ENCODE measurements at regions not wholly inside any gene's neighbourhood (a gene's known extent, or its start where the extent isn't known, plus 50 kb on each side); places are given as distances from the start of the nearest gene placed in this dataset.
"Not testable (repeated sequence)": the region's sequence is repeated elsewhere in the genome, so short reads cannot be mapped to it uniquely, and the experiment has no call there.

DNA sequence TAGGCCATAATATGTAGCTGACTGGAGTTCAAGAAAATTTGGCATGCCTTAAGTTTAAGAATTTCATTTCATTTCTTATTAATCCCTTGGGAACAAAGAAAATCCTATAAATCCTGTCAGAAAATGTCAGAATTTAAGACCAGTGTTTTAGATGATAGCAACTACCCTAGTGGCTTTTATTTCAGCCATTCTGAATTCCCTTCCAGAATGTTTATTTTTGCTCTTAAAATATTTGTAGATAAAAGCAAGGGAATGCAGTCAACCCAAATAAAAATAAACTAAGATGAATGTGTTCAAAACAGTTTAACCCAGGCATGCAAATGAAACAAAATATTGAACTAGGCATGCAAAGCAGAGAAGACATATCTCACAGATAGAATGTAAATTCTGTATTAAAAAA, 356.9 kb upstream of the LRRC4C start:
- in situ Hi-C loops (cut with HindIII; ENCODE audit: low pct_unique_long_range_greater_than_20kb, low sequenced_read_pairs): no loop called here
- no peak for DNase-seq (ENCODE audit: low read depth)

DNA sequence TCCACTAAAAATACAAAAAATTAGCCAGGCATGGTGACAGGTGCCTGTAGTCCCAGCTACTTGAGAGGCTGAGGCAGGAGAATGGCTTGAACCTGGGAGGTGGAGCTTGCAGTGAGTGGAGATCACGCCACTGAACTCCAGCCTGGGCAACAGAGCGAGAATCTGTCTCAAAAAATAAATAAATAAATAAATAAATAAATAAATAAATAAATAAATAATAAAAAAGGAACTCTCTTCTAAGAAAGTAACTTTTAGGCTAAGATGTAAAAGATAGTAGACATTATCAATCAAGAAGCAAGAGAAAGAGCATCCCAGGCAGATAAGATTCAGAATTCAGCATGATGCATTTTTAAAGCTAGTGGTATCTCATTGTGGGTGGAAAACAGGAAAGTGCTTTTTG, 364.8 kb upstream of the LRRC4C start:
- in situ Hi-C loops (cut with HindIII; ENCODE audit: low pct_unique_long_range_greater_than_20kb, low sequenced_read_pairs): not testable (repeated sequence)

DNA sequence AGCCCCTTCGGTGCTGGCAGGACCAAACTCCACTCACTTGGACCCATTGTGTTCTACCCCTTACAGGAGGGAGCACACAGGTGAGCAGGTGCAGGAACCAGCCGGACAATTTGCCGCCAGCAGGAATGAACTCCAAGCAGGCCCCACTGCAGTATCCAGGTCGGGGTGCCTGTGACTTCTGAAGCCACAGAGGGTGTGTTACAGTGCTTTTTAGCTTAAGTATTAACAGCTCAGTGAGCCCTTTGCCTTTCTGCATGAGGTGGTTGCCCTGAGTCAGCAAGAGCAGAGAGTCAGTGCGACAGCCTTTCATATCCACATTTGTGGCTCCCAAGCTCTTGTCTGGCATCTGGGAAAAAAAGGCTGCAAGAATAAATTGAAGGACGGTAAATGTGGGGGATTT, 366.6 kb upstream of the LRRC4C start:
- no peak for DNase-seq (ENCODE audit: low read depth)
- in situ Hi-C loops (cut with HindIII; ENCODE audit: low pct_unique_long_range_greater_than_20kb, low sequenced_read_pairs): no loop called here

More for the DNA sequence above, 364.8 kb upstream of the LRRC4C start:
- not testable (repeated sequence) for DNase-seq (ENCODE audit: low read depth)

DNA sequence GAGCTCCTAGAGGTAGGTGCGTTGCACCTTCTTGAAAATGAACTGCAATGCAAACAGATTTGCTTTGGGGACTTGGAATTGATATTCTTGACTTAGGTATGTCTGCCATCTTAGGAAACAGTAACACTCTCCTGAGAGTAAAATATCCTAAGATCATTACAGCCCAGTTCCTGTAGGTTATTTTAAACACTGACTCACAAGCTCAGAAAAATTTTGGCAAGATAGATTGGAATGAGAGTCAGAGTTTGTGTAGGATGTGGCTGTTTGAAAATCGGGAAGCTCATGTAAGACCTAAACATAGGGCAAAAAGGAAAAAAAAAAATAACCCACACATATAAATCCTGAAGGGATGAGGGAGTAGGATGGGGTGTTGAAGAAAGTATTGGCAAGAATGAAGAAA, 377.0 kb upstream of the LRRC4C start:
- no peak for DNase-seq (ENCODE audit: low read depth)
- in situ Hi-C loops (cut with HindIII; ENCODE audit: low pct_unique_long_range_greater_than_20kb, low sequenced_read_pairs): no loop called here

DNA sequence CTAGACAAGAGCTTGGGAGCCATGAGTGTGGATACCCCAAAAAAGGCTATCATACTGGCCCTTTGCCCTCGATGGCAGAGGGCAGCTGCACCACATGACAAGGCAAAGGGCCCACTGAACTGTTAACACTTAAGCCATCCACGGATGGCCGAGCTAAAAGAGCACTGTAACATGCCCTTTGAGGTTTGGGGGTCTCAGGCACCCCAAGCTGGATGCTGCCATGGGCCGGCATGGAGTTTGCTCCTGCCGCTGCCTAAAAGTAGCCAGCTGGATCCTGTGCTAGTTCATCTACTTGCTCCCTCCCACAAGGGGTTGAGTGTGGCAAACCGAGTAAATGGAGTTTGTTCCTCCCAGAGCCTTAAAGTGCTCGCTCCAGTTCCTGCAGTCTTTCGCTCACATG, 383.2 kb upstream of the LRRC4C start:
- in situ Hi-C loops (cut with HindIII; ENCODE audit: low pct_unique_long_range_greater_than_20kb, low sequenced_read_pairs): no loop called here
- no peak for DNase-seq (ENCODE audit: low read depth)

DNA sequence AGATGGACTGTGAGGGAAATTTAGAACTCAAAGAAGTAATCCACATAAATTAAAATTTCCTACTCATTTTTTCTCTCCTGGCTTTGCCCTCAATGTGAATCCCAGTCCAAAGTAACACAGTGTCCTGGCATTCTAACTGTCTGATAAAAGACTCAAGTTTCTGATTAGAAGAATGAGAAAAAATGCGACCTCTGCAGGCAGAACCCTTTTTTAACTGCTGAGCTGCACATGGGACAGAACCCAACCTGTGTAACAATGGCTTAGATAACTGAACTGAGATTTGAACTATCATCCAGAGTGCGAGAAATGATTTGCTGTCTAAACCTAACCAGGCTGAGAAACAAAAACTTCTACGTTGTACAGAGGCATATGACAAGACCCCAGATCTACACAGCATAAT, 385.6 kb upstream of the LRRC4C start:
- no peak for DNase-seq (ENCODE audit: low read depth)
- in situ Hi-C loops (cut with HindIII; ENCODE audit: low pct_unique_long_range_greater_than_20kb, low sequenced_read_pairs): no loop called here

DNA sequence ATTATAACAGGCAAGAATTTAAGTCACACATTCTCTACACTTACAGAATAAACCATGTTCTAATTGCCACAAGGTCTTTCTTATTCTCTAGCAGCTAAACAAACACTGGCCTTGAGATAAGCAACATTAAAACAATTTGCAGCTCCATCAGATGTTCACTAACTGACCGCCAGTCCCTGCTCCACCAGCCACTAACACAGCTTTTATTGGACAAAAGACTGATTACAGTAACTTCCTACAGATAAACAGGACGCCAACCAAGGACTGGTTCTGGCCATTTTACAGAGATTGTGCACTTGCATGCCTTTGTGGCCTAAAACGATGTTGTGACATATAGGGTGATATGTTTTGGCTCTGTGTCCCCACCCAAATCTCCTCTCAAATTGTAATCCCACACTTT, 388.9 kb upstream of the LRRC4C start:
- in situ Hi-C loops (cut with HindIII; ENCODE audit: low pct_unique_long_range_greater_than_20kb, low sequenced_read_pairs): no loop called here
- no peak for DNase-seq (ENCODE audit: low read depth)

DNA sequence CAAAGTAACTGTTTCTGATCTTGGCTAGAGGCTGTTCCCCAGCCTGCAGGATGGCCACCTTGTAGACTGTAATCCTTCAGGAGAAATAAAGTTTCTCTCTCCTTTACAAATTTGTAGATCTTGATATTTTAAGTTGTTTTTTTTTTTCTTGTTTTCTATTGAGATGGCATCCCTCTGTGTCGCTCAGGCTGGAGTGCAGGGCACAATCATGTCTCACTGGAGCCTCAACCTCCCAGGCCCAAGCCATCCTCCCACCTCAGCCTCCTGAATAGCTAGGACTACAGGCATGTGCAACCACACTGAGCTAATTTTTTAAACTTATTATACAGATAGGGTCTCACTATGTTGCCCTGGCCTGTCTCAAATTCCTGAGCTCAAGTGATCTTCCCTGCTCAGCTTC, 389.8 kb upstream of the LRRC4C start:
- no peak for DNase-seq (ENCODE audit: low read depth)
- in situ Hi-C loops (cut with HindIII; ENCODE audit: low pct_unique_long_range_greater_than_20kb, low sequenced_read_pairs): no loop called here

DNA sequence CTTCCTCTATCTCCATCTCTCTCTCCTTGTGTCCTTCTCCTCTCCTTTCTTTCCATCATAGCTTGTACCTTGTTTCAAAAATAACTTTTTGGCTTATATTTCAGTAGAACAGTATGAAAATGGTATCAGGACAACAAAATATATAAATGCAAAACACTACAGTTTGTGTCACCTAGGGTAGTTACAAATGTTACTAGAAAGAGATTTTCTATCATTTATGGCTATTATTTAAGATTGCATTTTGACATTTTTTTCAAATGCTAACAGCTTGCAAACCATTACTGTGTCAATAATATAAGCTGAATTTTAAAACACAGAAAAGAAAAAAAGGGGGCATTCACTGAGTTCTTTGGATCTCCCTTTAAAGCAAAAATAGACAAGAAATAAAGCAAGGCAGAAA, 392.3 kb upstream of the LRRC4C start:
- in situ Hi-C loops (cut with HindIII; ENCODE audit: low pct_unique_long_range_greater_than_20kb, low sequenced_read_pairs): no loop called here

DNA sequence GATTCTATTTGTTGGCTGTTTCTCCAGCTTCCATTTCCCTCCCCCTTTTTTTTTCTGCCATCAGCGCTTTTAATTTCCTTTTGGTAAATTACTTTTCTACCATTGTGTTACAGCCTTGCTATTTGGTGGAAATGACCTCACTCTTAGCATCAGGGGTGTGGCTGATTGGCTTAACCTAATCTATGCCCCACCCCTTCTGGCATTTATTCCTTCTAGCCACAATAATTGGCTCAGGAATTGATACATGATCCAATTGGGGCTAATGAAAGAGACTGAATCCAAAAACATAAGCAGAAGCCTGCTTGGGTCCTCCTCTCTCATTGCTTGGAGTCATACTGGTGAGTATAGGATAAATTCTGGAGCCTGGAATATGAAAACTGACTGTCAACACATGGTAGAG, 402.4 kb upstream of the LRRC4C start:
- DNase-seq (ENCODE audit: low read depth): no peak
- in situ Hi-C loops (cut with HindIII; ENCODE audit: low pct_unique_long_range_greater_than_20kb, low sequenced_read_pairs): no loop called here

More for the DNA sequence above, 392.3 kb upstream of the LRRC4C start:
- no peak for DNase-seq (ENCODE audit: low read depth)

DNA sequence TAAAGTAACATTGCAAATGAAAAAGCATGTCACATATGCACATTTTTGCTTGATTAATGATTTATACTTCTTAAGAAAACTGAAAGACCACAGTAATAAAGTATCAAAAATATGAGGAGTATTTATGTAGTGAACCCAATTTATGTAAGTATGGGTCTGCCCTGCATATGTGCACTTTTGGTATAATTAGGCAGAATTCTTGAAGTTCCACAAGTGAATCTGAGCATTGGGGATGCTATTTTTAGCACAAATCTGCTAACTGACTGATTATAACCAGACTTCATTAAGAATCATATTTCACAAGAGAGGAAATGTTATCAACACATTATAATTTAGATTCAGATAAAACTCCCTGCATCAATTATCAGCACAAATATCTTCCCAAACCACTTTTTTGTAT, 407.1 kb upstream of the LRRC4C start:
- no peak for DNase-seq (ENCODE audit: low read depth)
- in situ Hi-C loops (cut with HindIII; ENCODE audit: low pct_unique_long_range_greater_than_20kb, low sequenced_read_pairs): no loop called here

DNA sequence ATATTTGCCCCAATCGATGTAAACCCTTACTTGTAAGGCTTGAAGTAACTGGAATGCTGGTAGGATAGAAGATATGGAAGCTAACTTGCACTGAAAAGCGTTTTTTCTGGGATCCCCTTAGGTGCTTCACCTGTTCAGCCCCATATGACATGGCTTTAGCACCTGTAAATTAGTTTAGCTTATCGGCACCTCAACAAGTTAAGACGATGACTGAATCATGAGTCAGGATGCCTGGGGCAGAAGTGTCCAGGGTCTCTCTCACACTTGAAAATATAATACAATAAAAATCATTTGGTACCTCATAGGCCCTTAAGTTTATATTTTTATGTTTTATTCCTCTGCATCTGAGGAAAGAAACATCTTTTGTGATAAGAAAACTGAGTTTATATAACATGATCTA, 409.2 kb upstream of the LRRC4C start:
- in situ Hi-C loops (cut with HindIII; ENCODE audit: low pct_unique_long_range_greater_than_20kb, low sequenced_read_pairs): no loop called here
- DNase-seq (ENCODE audit: low read depth): no peak

DNA sequence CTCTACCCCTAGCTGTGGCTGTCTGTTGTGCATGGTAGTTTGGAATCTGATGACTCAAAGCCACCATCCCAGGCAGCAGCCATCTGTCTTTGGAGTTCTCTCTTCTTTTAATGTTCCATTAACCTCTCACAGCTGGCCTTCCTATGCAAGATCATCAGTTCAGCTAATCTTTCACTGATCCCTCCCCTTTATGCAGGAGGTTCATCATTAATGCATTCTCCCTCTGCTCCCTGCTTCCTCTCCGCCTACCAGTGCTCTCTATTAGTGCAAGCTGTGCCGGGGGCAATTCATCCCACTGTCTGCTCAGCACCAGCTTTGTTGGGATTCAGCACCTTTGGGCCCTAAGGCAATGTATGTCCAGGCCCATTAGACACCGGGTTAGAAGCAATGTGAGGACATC, 413.0 kb upstream of the LRRC4C start:
- in situ Hi-C loops (cut with HindIII; ENCODE audit: low pct_unique_long_range_greater_than_20kb, low sequenced_read_pairs): no loop called here

DNA sequence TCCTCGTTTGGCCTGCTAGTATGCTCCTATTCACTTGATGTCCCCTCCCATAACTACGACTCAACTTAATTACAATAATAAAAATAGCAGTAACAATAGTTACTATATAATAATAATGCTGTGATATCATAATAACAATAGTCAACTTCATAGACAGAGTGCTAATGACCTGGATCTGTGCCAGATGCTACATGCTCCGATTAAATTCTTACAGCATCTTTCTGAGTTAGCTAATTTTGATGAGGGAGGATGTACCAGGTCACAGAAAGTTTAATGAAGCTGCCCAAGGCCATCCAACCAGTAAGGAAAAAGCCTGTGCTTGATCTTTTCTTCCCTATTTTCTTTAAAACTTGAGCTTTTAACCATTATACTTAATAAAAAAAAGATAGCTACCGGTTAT, 413.4 kb upstream of the LRRC4C start:
- no peak for DNase-seq (ENCODE audit: low read depth)
- in situ Hi-C loops (cut with HindIII; ENCODE audit: low pct_unique_long_range_greater_than_20kb, low sequenced_read_pairs): no loop called here

More for the DNA sequence above, 413.0 kb upstream of the LRRC4C start:
- no peak for DNase-seq (ENCODE audit: low read depth)

DNA sequence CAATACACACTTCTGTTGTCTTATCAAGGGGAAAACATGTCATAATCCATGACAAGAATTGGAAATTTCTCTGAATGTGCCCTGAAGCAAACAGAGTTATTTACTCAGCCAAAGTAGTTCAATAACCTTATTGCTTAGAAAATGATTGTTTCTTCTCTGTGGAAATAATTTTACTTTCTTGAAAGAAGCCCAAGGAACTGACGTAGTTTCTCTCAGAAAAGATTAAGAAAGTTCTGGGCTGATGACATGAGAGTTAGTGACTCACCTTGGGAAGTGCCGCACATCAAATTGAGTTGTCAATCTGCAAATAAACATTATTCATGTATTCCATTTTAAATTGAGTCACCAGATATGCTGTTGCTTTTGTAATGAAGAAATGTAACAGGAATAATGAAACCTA, 418.6 kb upstream of the LRRC4C start:
- DNase-seq (ENCODE audit: low read depth): no peak
- in situ Hi-C loops (cut with HindIII; ENCODE audit: low pct_unique_long_range_greater_than_20kb, low sequenced_read_pairs): no loop called here

DNA sequence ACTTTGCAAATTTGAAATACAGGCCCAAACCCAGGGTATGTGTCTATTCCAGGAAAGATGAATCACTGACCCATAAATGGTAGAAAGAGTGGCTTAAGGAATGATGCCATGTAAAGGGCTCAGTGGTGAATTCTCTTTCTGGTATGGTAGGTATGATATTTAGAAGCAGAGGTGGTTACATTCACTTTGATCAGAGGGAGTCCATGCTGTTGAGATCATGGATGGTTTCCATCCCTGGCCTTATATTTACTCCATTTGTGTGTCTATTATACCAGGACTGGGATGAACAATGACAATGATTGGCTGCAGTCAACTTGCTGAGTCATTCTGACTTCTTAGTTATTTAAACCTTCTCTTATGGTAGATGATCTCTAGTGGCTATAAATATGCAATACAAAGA, 419.8 kb upstream of the LRRC4C start:
- in situ Hi-C loops (cut with HindIII; ENCODE audit: low pct_unique_long_range_greater_than_20kb, low sequenced_read_pairs): no loop called here
- DNase-seq (ENCODE audit: low read depth): peak; percentile 51

DNA sequence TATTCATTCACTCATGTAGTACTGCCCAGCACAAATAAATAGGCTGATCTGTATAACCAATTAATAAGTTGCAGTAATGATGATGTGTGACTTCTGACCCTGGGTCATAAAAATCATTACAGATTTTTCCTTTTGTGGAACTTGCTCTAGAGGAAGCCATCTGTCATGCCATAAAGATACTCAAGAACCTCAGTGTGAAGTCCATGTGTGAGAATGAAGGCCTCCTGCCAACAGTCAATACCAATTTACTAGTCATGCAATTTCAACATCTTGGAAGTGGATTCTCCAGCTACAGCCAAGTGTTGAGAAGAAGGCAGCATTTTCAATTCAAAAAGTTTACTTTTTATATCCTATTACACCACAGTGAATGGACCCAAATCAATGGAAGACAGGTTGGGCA, 435.6 kb upstream of the LRRC4C start:
- in situ Hi-C loops (cut with HindIII; ENCODE audit: low pct_unique_long_range_greater_than_20kb, low sequenced_read_pairs): no loop called here
- DNase-seq (ENCODE audit: low read depth): no peak

DNA sequence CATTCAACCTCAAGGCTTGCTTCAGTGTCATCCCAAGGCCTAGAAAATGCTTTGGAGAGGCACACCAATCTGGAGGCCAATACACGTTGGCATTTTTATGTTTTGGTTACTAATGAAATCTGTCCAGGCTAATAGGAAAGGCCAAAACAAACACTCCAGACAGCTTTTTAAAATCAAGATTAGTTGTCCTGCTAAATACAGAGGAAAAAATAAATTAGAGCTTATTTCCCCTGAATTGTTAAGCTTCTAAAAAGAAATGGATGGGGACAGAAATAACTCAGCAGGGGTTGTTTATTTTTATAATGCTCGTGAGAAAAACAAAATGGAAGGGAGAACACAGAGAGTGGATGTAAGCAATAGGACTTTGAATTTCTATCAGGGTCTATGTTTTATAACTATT, 438.5 kb upstream of the LRRC4C start:
- no peak for DNase-seq (ENCODE audit: low read depth)
- in situ Hi-C loops (cut with HindIII; ENCODE audit: low pct_unique_long_range_greater_than_20kb, low sequenced_read_pairs): no loop called here

DNA sequence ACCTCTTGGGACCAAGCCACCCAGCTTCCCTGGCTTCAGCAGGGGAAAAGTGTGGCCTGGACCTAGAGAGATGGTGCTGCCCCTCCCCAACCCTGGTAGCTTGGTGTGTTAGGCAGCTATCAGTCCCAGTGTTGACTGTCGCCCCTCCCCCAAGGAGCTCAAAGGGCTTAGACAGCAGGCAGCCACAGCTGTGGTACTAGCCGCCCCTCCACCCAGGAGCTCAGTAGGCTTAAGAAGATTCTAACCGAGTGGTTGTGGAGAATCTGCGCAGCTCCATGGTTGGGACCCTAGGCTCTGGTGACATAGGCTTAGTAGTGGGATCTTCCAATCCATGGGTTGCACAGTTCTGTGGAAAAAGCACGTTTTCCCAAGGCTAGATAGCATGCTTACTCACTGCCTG, 458.4 kb upstream of the LRRC4C start:
- DNase-seq (ENCODE audit: low read depth): no peak
- in situ Hi-C loops (cut with HindIII; ENCODE audit: low pct_unique_long_range_greater_than_20kb, low sequenced_read_pairs): no loop called here

DNA sequence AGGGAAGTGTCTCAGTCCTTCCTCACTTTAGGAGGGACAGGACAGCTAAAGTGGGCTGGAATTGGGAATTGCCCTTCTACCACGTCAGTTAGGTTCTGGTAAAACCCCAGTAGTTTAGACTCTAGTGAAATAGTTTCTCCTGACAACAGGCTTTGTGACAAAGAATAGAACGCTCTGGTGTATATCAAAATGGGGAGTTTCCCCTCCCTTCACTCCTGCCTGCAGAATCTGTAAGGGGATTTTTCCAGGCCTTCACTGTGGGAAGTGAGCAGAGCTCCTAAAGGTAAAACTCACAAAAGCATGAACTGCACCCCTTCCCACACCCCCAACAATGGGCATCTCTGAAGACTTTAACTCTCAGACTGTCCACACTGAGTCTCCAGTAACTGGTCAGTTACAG, 460.9 kb upstream of the LRRC4C start:
- no peak for DNase-seq (ENCODE audit: low read depth)
- in situ Hi-C loops (cut with HindIII; ENCODE audit: low pct_unique_long_range_greater_than_20kb, low sequenced_read_pairs): no loop called here

DNA sequence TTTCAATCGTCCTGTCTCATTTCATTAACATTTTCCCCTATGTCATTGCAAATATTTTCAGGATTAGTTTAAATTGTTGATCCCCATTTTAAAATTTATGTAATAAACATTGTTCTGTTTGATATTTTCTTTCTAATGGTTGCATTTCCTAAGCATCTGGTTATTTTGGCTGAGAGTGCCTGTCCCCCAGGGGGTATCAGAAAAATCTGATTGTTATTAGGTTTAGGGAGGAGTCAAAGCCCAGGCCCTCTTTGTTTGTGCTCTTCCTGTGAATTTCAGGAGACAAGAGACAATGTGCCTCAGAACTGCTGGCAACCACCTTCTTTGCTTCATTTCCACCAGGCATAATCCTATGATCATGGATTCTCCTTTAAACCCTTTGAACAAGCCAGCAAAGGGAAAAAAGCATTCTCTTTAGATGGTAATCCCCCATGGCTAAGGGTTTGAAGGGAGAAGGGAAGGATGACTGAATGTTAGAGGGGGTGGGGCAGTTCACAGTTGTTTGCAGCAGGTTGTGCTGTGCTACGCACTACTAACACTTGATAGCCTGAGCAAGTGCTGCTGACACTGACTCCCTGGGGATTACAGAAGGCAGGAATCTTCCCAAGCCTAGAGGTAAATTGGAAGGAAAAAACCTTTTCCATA, 462.4 kb upstream of the LRRC4C start:
- no peak for DNase-seq (ENCODE audit: low read depth)
- in situ Hi-C loops (cut with HindIII; ENCODE audit: low pct_unique_long_range_greater_than_20kb, low sequenced_read_pairs): no loop called here

Data from Caki2 (cell line).